Esophagus (tissue), 2 donors: ENCODE measurements at regions not wholly inside any gene's neighbourhood (a gene's known extent, or its start where the extent isn't known, plus 50 kb on each side); places are given as distances from the start of the nearest gene placed in this dataset.
"Not testable (repeated sequence)": the region's sequence is repeated elsewhere in the genome, so short reads cannot be mapped to it uniquely, and the experiment has no call there.

Experiments used
- H3K27ac ChIP-seq, 2 donors: one replicate each; pipeline ENCODE4 v1.5.1; 2013; ENCODE audit warnings: low read depth in 2 of 2, mild to moderate bottlenecking in 2 of 2, inconsistent platforms in 1 of 2, low read length in 1 of 2, moderate library complexity in 1 of 2
- H3K27me3 ChIP-seq, 2 donors: one replicate each; pipeline ENCODE4 v1.6.1; 2013; ENCODE audit warnings: low read length in 2 of 2, control low read depth in 1 of 2, mild to moderate bottlenecking in 1 of 2; ENCODE audit not compliant: insufficient read depth in 2 of 2, control insufficient read depth in 1 of 2
- H3K36me3 ChIP-seq, 2 donors: one replicate each; pipeline ENCODE4 v1.6.1; 2013; ENCODE audit warnings: low read length in 1 of 2; ENCODE audit not compliant: control insufficient read depth in 2 of 2, insufficient read depth in 2 of 2
- H3K4me1 ChIP-seq, 2 donors: one replicate each; pipeline ENCODE4 v1.6.1; 2013; ENCODE audit warnings: low read length in 1 of 2; ENCODE audit not compliant: control insufficient read depth in 2 of 2, insufficient read depth in 2 of 2
- H3K4me3 ChIP-seq, 2 donors: one replicate each; pipeline ENCODE4 v1.5.1; 2013; ENCODE audit warnings: low read length in 2 of 2, mild to moderate bottlenecking in 2 of 2, low read depth in 1 of 2, moderate library complexity in 1 of 2
- H3K9me3 ChIP-seq, 2 donors: one replicate each; pipeline ENCODE4 v1.6.1; 2013; ENCODE audit warnings: mild to moderate bottlenecking in 2 of 2, low read depth in 1 of 2, low read length in 1 of 2, moderate library complexity in 1 of 2; ENCODE audit not compliant: control insufficient read depth in 2 of 2, insufficient read depth in 1 of 2
- WGBS, 2 donors: extraction: QIAGEN DNeasy Blood & Tissue Kit; methylation state at CpG; one replicate each; pipeline ENCODE4 v1.1.7; 2013; 5-methylcytosine and 5-hydroxymethylcytosine counted together
- donor health status: healthy with polysubstance abuse.
- donor health status: Bipolar disorder and iron deficiency.

DNA sequence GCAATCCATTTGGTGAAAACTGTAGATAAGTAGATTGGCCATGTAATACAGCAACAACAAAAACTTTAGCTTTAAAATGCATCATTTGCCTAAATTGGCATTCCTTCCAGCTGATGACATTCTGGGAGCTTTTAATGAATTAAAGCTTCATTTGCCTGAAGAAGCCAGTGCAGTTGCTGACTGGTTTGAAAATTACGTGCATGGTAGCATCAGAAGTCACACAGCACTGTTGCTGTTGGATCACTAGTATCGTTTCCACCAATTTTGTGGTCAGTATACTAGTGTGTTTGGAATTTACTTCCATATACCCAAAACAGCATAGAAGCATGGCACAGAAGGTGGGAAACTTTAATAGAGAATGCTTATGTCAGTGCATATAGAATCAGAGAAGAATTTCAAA lies 194.9 kb downstream of the ETV1 start:
- no peaks in the 10 kb centered on the region for H3K36me3 ChIP-seq
- no peaks in the 10 kb centered on the region for H3K9me3 ChIP-seq
- H3K27me3 ChIP-seq, result no peaks in the 10 kb centered on the region
- H3K27ac ChIP-seq, result no peak overlapping the region
- H3K4me1 ChIP-seq, result no peaks in the 10 kb centered on the region
- no peak overlapping the region for H3K4me3 ChIP-seq
- 91 to 97% methylated on average over 2 of the region's 2 CpGs for WGBS, 2 donors

GRCh38 chr7:13797545-13797944 lies 191.9 kb downstream of the ETV1 start:
- Histone ChIP-seq H3K27ac (no peak overlapping the region), H3K9me3 (no peaks in the 10 kb centered on the region), H3K27me3 (no peaks in the 10 kb centered on the region), H3K36me3 (no peaks in the 10 kb centered on the region), H3K4me1 (no peaks in the 10 kb centered on the region), H3K4me3 (no peak overlapping the region)
- WGBS, 2 donors, result 64 to 79% methylated on average over 1 of the region's 1 CpG

DNA sequence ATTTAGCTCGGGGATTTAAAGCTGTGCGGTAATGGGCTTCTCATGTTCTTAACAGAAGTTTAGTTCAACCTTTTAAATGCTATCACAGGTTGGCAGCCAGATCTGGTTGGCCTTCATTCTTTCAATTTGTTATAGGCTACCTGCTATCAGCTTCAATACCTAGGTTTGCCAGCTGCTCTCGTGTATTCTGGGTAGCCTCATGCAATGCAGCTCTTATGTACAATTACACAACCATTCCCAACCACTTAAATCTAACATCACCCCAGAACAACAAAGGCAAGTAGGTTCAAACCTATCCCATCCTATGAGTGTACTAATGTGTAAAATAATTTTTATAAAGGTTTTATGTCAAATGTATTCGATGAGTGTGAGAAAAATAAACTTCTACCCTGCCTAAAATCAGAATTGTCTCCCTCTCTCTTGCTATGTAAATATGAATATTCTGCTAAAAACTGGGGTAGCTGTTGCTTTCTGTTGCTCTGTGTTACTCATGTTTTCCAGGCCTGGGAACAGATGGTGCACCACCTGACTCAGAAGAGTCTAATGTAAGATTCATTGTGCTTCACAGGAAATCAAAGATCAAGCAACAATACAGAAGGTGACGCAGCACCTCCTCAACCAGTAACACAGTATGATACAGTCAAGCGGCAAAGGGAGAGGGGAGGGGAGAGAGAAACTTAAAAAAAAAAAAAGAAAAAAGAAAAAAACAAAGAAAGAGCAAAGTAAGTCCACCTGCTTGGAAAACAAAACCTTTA lies 188.6 kb downstream of the ETV1 start:
- Histone ChIP-seq H3K4me1 (no peaks in the 10 kb centered on the region), H3K4me3 (no peak overlapping the region), H3K9me3 (no peaks in the 10 kb centered on the region), H3K36me3 (no peaks in the 10 kb centered on the region), H3K27me3 (no peaks in the 10 kb centered on the region), H3K27ac (no peak overlapping the region)
- WGBS, 2 donors, result 67 to 78% methylated on average over 6 of the region's 6 CpGs

GRCh38 chr7:13801669-13802068 lies 187.8 kb downstream of the ETV1 start:
- no peak overlapping the region for H3K4me3 ChIP-seq
- no peaks in the 10 kb centered on the region for H3K36me3 ChIP-seq
- no peaks in the 10 kb centered on the region for H3K4me1 ChIP-seq
- no peak overlapping the region for H3K27ac ChIP-seq
- WGBS, 2 donors, result 68 to 85% methylated on average over 1 of the region's 1 CpG
- no peaks in the 10 kb centered on the region for H3K9me3 ChIP-seq
- no peaks in the 10 kb centered on the region for H3K27me3 ChIP-seq

DNA sequence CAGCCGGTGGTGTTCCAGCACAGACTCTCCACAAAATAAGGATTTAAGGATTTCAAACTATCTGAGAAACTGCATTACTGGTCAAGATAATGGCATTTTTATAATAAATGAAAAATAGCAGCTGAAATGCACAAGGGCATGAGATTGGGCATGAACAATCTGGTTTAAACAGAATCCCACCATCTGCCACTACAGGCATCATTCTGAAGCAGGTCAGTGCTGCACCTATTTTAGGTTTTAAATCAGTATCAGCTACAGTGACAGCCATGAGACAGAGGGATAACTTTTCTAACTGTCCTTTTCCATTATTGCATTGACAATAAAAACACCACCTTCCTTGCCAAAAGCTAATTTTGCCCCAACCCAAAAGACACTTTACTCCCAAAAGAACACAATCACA lies 186.8 kb downstream of the ETV1 start:
- H3K4me1 ChIP-seq, result no peaks in the 10 kb centered on the region
- no peaks in the 10 kb centered on the region for H3K36me3 ChIP-seq
- 94 to 97% methylated on average over 1 of the region's 1 CpG for WGBS, 2 donors
- H3K27ac ChIP-seq, result no peak overlapping the region
- no peaks in the 10 kb centered on the region for H3K9me3 ChIP-seq
- H3K4me3 ChIP-seq, result no peak overlapping the region
- H3K27me3 ChIP-seq, result no peaks in the 10 kb centered on the region

- Histone ChIP-seq H3K36me3 (no peaks in the 10 kb centered on the region), H3K27me3 (no peaks in the 10 kb centered on the region), H3K4me1 (no peaks in the 10 kb centered on the region), H3K27ac (no peak overlapping the region), H3K9me3 (no peaks in the 10 kb centered on the region), H3K4me3 (no peak overlapping the region)
- WGBS, 2 donors, result 80 to 83% methylated on average over 8 of the region's 8 CpGs
These were observed 186.3 kb downstream of the ETV1 start for GRCh38 chr7:13803134-13803533.

- H3K9me3 ChIP-seq, H3K36me3 ChIP-seq, H3K27ac ChIP-seq, H3K4me1 ChIP-seq, H3K27me3 ChIP-seq, H3K4me3 ChIP-seq: not testable (repeated sequence)
- 83 to 90% methylated on average over 33 of the region's 33 CpGs for WGBS, 2 donors
These were observed 183.2 kb downstream of the ETV1 start for GRCh38 chr7:13806089-13806867.

GRCh38 chr7:13817230-13817629 lies 172.2 kb downstream of the ETV1 start:
- not testable (repeated sequence) for H3K27ac ChIP-seq, H3K27me3 ChIP-seq, H3K4me3 ChIP-seq, H3K9me3 ChIP-seq, H3K4me1 ChIP-seq, H3K36me3 ChIP-seq

DNA sequence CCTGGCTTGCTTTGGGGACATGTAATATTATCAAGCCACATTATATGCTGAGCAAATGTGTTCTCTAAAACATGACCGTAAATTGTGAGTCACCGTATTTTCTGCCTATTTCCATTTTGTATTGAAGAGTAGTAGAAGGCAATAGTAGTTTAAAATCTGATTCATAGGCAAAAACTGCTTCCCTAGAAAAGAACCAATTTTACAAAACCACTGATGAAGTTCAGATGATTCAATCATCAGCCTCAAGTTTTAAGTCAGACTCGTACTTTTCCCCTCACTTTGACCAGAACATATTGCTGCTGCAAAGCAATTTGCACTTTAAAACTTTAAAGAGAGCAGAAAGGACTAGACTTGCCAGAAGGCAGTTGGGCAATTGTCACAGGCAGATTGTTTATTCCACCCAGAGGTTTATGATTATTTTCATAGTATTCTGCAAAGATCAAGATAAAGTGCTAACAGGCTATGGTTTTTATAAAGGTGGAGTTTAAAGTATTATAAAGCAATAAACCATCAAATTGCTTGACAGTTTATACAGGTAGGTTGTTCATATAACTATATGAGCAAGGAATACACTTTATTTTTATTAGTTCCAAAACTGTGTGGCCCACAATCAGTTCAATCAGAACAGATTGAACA lies 168.2 kb downstream of the ETV1 start:
- Histone ChIP-seq H3K4me3 (no peak overlapping the region), H3K4me1 (no peaks in the 10 kb centered on the region), H3K9me3 (no peaks in the 10 kb centered on the region), H3K27ac (no peak overlapping the region), H3K36me3 (no peaks in the 10 kb centered on the region), H3K27me3 (no peaks in the 10 kb centered on the region)
- 81 to 87% methylated on average over 3 of the region's 3 CpGs for WGBS, 2 donors
